ENCODE measurements at regions not wholly inside any gene's neighbourhood (a gene's known extent, or its start where the extent isn't known, plus 50 kb on each side); places are given as distances from the start of the nearest gene placed in this dataset.

GRCh38 chr13:103308667-103309066 is 242.4 kb upstream of the SLC10A2 start:
- ChIA-PET CTCF (no interaction called here), POLR2A (no interaction called here)
- TF ChIP-seq, protein P1, sequence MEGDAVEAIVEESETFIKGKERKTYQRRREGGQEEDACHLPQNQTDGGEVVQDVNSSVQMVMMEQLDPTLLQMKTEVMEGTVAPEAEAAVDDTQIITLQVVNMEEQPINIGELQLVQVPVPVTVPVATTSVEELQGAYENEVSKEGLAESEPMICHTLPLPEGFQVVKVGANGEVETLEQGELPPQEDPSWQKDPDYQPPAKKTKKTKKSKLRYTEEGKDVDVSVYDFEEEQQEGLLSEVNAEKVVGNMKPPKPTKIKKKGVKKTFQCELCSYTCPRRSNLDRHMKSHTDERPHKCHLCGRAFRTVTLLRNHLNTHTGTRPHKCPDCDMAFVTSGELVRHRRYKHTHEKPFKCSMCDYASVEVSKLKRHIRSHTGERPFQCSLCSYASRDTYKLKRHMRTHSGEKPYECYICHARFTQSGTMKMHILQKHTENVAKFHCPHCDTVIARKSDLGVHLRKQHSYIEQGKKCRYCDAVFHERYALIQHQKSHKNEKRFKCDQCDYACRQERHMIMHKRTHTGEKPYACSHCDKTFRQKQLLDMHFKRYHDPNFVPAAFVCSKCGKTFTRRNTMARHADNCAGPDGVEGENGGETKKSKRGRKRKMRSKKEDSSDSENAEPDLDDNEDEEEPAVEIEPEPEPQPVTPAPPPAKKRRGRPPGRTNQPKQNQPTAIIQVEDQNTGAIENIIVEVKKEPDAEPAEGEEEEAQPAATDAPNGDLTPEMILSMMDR (IDR thresholded peaks at IDR 0.05; ENCODE audit: control extremely low read depth, extremely low read depth, low read depth, missing control alignments): no peak
- no peak for DNase-seq (ENCODE audit: extremely low spot score)

DNA sequence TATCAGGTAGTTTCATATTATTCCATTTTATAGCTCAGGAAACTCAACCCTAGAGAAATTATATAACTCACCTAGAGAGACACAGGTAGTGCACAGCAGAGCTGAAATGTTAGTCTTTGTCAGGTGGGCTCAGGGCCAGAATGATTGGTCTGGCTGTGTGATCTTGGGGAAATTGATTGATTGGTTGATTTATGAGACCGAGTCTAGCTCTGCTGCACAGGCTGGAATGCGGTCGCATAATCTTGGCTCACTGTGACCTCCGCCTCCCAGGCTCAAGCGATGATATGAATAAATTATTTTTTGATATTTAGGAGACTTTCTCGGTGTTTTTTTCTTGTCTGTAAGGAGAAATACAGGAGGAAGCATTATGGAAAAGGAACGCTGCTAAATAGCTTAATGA is 239.9 kb upstream of the SLC10A2 start:
- POLR2A ChIA-PET: no interaction called here
- DNase-seq (ENCODE audit: extremely low spot score): no peak
- TF ChIP-seq, protein P1 (IDR thresholded peaks at IDR 0.05; ENCODE audit: control extremely low read depth, extremely low read depth, low read depth, missing control alignments): no peak
- CTCF ChIA-PET: interaction anchor here (1.0 to 1.6 kb wide), 2 partner anchors 8 to 12 kb away, joined by 3 to 4 read pairs; no protein-coding TSS in a partner anchor

GRCh38 chr13:103303078-103303651 is 236.9 kb upstream of the SLC10A2 start:
- TF ChIP-seq, protein P1 (IDR thresholded peaks at IDR 0.05; ENCODE audit: control extremely low read depth, extremely low read depth, low read depth, missing control alignments): no peak
- ChIA-PET POLR2A (no interaction called here), CTCF (interaction anchor here (1.0 to 1.6 kb wide), 4 partner anchors 9 to 17 kb away, joined by 3 to 4 read pairs (median 4); no protein-coding TSS in a partner anchor)
- DNase-seq (ENCODE audit: extremely low spot score): no peak

DNA sequence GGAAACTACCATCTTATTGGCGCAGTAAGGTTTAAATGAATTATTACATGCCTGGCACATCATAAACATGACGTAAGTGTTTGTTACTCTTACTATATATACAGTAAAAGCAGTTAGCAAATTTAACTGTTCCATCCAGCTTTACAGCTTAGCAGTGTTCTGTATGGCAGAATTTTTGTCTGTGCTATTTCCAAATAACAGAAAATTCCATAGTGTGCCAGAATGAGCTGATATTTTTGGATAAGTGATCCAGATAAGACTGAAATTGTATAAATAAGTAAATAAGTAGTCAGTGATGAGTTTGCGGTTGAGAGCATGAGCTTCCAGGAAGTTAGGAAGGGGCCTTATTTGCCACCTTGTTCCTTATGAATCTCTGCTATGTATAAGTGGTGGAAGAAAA is 236.5 kb upstream of the SLC10A2 start:
- no peak for DNase-seq (ENCODE audit: extremely low spot score)
- ChIA-PET POLR2A (no interaction called here), CTCF (interaction anchor here (1.0 to 1.6 kb wide), 4 partner anchors 8 to 17 kb away, joined by 3 to 4 read pairs (median 4); no protein-coding TSS in a partner anchor)
- TF ChIP-seq, protein P1 (IDR thresholded peaks at IDR 0.05; ENCODE audit: control extremely low read depth, extremely low read depth, low read depth, missing control alignments): no peak

- POLR2A ChIA-PET: no interaction called here
- CTCF ChIA-PET: interaction anchor here (1.0 kb wide), 1 partner anchor 23 kb away, joined by 3 read pairs; no protein-coding TSS in a partner anchor
Measured at GRCh38 chr13:103299079-103299478, 232.9 kb upstream of the SLC10A2 start.

GRCh38 chr13:103297083-103297482 is 230.9 kb upstream of the SLC10A2 start:
- ChIA-PET POLR2A (no interaction called here), CTCF (interaction anchor here (0.9 to 1.7 kb wide), 2 partner anchors 15 to 17 kb away, joined by 3 read pairs; no protein-coding TSS in a partner anchor)
- TF ChIP-seq, protein P1 (IDR thresholded peaks at IDR 0.05; ENCODE audit: control extremely low read depth, extremely low read depth, low read depth, missing control alignments): no peak
- no peak for DNase-seq (ENCODE audit: extremely low spot score)

More at GRCh38 chr13:103299079-103299478, 232.9 kb upstream of the SLC10A2 start:
- DNase-seq (ENCODE audit: extremely low spot score): no peak
- TF ChIP-seq, protein P1 (IDR thresholded peaks at IDR 0.05; ENCODE audit: control extremely low read depth, extremely low read depth, low read depth, missing control alignments): no peak
